Chondrocyte (in vitro differentiated cells): ENCODE measurements at regions not wholly inside any gene's neighbourhood (a gene's known extent, or its start where the extent isn't known, plus 50 kb on each side); places are given as distances from the start of the nearest gene placed in this dataset.
"Not testable (repeated sequence)": the region's sequence is repeated elsewhere in the genome, so short reads cannot be mapped to it uniquely, and the experiment has no call there.

Experiments
- DNase-seq: peaks from one replicate; pipeline ENCODE4 v3.0.0; 2021; ENCODE audit warnings: mixed read lengths, low spot score
- H3K27ac Mint-ChIP-seq: one replicate; pipeline ENCODE4 v1.8.0; 2021; ENCODE audit warnings: mild to moderate bottlenecking, moderate library complexity, mixed read lengths; ENCODE audit not compliant: unreplicated experiment
- H3K27me3 Mint-ChIP-seq: 2 replicates; pipeline ENCODE4 v1.8.0; 2021; ENCODE audit warnings: low read depth, mixed read lengths
- H3K36me3 Mint-ChIP-seq: 2 replicates; pipeline ENCODE4 v1.8.0; 2021; ENCODE audit warnings: low read depth, mixed read lengths
- H3K4me1 Mint-ChIP-seq: 2 replicates; pipeline ENCODE4 v1.8.0; 2021; ENCODE audit warnings: low read depth, mild to moderate bottlenecking, mixed read lengths
- H3K4me3 Mint-ChIP-seq: one replicate; pipeline ENCODE4 v1.8.0; 2021; ENCODE audit warnings: mild to moderate bottlenecking, moderate library complexity, mixed read lengths; ENCODE audit not compliant: unreplicated experiment
- H3K9me3 Mint-ChIP-seq: 2 replicates; pipeline ENCODE4 v1.8.0; 2021; ENCODE audit warnings: low read depth, mixed read lengths
- CTCF ChIP-seq: fragments of 200-600 bp; sonication (generic); IDR thresholded peaks from 2 replicates; pipeline ENCODE4 v1.5.0; 2021; ENCODE audit warnings: antibody characterized with exemption, mild to moderate bottlenecking, moderate library complexity

DNA sequence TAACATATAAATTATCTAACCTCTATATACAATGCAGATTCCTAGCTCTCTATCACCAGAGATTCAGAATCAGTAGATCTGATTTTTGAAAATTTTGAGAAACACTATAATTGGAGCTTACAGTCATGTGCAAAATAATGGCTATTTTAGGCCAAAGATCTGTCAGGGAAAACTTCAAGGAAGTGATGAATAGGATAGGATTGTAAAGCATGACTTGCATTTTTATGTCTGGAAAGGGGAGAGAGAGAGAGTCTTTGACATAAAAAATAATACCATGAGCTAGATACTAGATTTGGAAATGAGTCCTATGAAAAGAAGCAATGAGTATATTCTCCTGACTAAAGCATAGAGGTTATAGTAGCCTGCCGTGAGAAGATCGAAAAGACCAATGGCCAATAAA, 181.1 kb downstream of the SDHAF3 start:
- Mint-ChIP-seq H3K9me3 (peaks cover 5% of the 10 kb centered on the region), H3K4me1 (peaks cover 16% of the 10 kb centered on the region), H3K27ac (peak overlapping the region; percentile 85), H3K36me3 (no peaks in the 10 kb centered on the region), H3K27me3 (no peaks in the 10 kb centered on the region), H3K4me3 (no peak overlapping the region)
- no peak for DNase-seq
- TF ChIP-seq CTCF, result no peak

DNA sequence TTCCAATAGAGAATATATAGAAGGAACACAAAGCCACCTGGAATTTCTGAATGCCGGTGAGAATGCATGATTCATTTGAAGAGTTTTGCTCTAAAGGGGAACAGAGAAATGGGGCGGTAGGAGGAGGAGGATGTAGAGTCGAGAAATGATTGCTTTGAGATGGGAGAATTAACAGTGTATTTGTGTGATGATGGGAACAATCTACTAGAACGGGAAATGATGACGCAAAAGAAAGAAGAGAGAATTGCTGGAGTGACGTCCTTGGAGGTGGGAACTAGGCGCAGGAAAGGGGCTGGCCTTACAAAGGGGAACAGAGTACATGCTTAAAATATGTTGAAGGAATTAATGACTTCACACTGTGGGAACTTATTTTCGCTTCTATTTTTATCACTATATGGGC, 188.1 kb downstream of the SDHAF3 start:
- Mint-ChIP-seq H3K27me3 (no peaks in the 10 kb centered on the region), H3K9me3 (peaks cover 4% of the 10 kb centered on the region), H3K4me1 (peaks cover 5% of the 10 kb centered on the region), H3K36me3 (no peaks in the 10 kb centered on the region), H3K4me3 (no peak overlapping the region), H3K27ac (no peak overlapping the region)
- no peak for TF ChIP-seq CTCF
- DNase-seq, result no peak

GRCh38 chr7:97307521-97308108, 190.1 kb downstream of the SDHAF3 start:
- TF ChIP-seq CTCF, result no peak
- Mint-ChIP-seq H3K36me3 (no peaks in the 10 kb centered on the region), H3K27me3 (no peaks in the 10 kb centered on the region), H3K9me3 (peaks cover 9% of the 10 kb centered on the region), H3K4me3 (no peak overlapping the region), H3K27ac (no peak overlapping the region), H3K4me1 (peaks cover 5% of the 10 kb centered on the region)
- DNase-seq, result no peak

DNA sequence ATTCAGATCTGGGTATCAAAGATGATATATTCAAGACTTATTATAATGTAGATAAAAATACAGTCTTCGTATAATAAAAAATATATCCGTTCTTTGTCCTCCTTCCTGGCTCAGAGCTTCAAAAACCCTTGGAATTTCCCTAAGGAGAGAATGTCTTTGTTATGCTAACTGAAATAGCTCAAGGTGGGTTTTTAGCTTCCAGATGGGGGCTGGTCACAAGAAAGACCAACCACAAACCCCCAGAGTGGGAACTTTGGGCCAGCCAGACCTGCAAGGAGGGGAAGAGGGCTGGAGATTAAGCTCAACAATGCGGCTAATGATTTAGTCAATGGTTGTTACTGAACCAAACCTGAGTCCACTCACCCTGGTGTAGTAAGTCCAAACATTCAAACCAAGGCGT, 196.4 kb downstream of the SDHAF3 start:
- no peaks in the 10 kb centered on the region for H3K36me3 Mint-ChIP-seq
- no peak overlapping the region for H3K4me3 Mint-ChIP-seq
- H3K9me3 Mint-ChIP-seq, result peaks cover 18% of the 10 kb centered on the region
- DNase-seq, result no peak
- TF ChIP-seq CTCF, result no peak
- no peaks in the 10 kb centered on the region for H3K27me3 Mint-ChIP-seq
- H3K4me1 Mint-ChIP-seq, result no peaks in the 10 kb centered on the region
- no peak overlapping the region for H3K27ac Mint-ChIP-seq

- no peaks in the 10 kb centered on the region for H3K27me3 Mint-ChIP-seq
- H3K36me3 Mint-ChIP-seq, result no peaks in the 10 kb centered on the region
- H3K4me1 Mint-ChIP-seq, result no peaks in the 10 kb centered on the region
- DNase-seq, result no peak
- H3K27ac Mint-ChIP-seq, result no peak overlapping the region
- peaks cover 9% of the 10 kb centered on the region for H3K9me3 Mint-ChIP-seq
- no peak overlapping the region for H3K4me3 Mint-ChIP-seq
- TF ChIP-seq CTCF, result no peak
Measured at GRCh38 chr7:97317575-97317974, 200.1 kb downstream of the SDHAF3 start.

GRCh38 chr7:97329871-97330270, 212.4 kb downstream of the SDHAF3 start:
- not testable (repeated sequence) for H3K27me3 Mint-ChIP-seq, H3K36me3 Mint-ChIP-seq, H3K27ac Mint-ChIP-seq, DNase-seq, H3K4me3 Mint-ChIP-seq, H3K4me1 Mint-ChIP-seq
- H3K9me3 Mint-ChIP-seq, result peaks cover 13% of the 10 kb centered on the region
